Nephron (organoid): ENCODE measurements at regions not wholly inside any gene's neighbourhood (a gene's known extent, or its start where the extent isn't known, plus 50 kb on each side); places are given as distances from the start of the nearest gene placed in this dataset.

Source experiments
- H3K27ac Mint-ChIP-seq, 3 experiments: 2 replicates each; pipeline ENCODE4 v1.8.0; 2020; ENCODE audit warnings: mixed read lengths in 3 of 3, mild to moderate bottlenecking in 2 of 3, moderate library complexity in 1 of 3
- H3K27me3 Mint-ChIP-seq: 2 replicates; pipeline ENCODE4 v1.8.0; 2021; ENCODE audit warnings: low read depth, mild to moderate bottlenecking, moderate library complexity, mixed read lengths
- H3K36me3 Mint-ChIP-seq: 2 replicates; pipeline ENCODE4 v1.8.0; 2020; ENCODE audit warnings: low read depth, mixed read lengths
- H3K4me1 Mint-ChIP-seq: 2 replicates; pipeline ENCODE4 v1.8.0; 2020; ENCODE audit warnings: mixed read lengths
- H3K4me3 Mint-ChIP-seq, 3 experiments: 2 replicates each; pipeline ENCODE4 v1.8.0; 2020; ENCODE audit warnings: mild to moderate bottlenecking in 3 of 3, mixed read lengths in 3 of 3, moderate library complexity in 2 of 3
- H3K9me3 Mint-ChIP-seq: 2 replicates; pipeline ENCODE4 v1.8.0; 2020; ENCODE audit warnings: mixed read lengths
- CTCF ChIP-seq, 3 experiments: fragments of 200-600 bp; sonication (generic); IDR thresholded peaks; one replicate each; pipeline ENCODE4 v1.5.0; 2021; ENCODE audit warnings: antibody characterized with exemption in 3 of 3; ENCODE audit not compliant: unreplicated experiment in 3 of 3

DNA sequence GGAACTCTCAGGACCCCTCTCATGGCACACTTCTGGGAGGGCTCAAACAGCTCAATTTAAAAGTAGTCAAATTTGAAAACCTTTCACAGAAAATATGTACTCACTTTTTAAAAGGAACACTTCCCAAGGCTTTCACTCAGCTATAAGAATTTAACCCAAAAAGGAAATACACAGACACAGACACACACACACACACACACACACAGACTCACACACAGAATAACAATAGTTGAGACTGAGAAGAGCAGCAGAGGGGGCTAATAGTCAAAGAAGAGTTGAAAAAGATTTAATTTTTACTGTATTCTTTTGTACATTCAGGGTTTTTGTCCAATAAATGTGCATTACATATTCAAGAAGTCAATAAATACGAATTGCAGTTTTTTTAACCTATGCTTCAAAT is 211.4 kb downstream of the HACE1 start:
- no peaks in the 10 kb centered on the region for H3K36me3 Mint-ChIP-seq
- no peaks in the 10 kb centered on the region for H3K4me1 Mint-ChIP-seq
- no peak for TF ChIP-seq CTCF (IDR thresholded peaks at IDR 0.05; ENCODE audit: unreplicated experiment in 3 of 3)
- peaks cover 7% of the 10 kb centered on the region for H3K27me3 Mint-ChIP-seq
- H3K4me3 Mint-ChIP-seq: no peak overlapping the region
- H3K27ac Mint-ChIP-seq: no peak overlapping the region
- H3K9me3 Mint-ChIP-seq: no peaks in the 10 kb centered on the region

DNA sequence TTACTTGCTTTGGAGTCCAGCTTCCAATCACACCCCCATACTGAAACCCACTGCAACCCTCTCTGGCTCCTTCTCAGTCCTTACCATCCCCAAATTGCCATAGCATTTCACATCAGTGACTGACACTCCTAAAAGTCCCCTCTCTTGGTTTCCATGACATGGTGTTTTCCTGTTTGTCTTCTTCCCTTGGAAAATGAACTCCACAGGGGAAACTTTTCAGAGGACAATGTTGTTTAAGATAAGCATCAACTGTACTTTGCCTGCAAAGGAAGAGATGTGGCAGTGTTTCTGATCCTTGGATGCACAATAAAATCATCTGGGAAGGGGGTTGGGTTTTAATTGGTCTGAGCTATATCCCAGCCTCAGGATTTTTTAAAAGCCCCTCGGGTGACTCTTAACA is 214.9 kb downstream of the HACE1 start:
- Mint-ChIP-seq H3K36me3 (no peaks in the 10 kb centered on the region), H3K9me3 (no peaks in the 10 kb centered on the region), H3K4me1 (no peaks in the 10 kb centered on the region), H3K27me3 (peaks cover 4% of the 10 kb centered on the region), H3K4me3 (no peak overlapping the region), H3K27ac (no peak overlapping the region)
- TF ChIP-seq CTCF (IDR thresholded peaks at IDR 0.05; ENCODE audit: unreplicated experiment in 3 of 3): no peak

DNA sequence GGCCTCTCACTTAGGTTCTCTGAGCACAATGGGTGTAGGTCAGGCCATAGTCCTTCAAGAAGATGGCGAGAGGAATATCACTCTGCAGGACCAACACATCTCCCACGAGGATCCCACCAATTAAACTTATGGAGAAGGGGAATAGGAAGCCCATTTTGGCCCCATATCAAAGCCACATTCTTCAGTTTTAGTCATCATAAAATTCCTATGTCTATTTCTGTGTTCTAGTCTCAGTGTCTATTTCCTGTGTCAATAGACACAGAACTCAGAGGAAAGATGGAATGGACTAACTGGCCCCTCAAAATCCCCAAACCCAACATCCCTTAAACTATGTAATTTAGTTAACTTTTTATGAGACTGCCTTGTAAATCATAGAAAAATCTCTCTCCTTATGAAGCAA is 216.8 kb downstream of the HACE1 start:
- no peak for TF ChIP-seq CTCF (IDR thresholded peaks at IDR 0.05; ENCODE audit: unreplicated experiment in 3 of 3)
- Mint-ChIP-seq H3K27ac (no peak overlapping the region), H3K36me3 (no peaks in the 10 kb centered on the region), H3K4me3 (no peak overlapping the region), H3K9me3 (no peaks in the 10 kb centered on the region), H3K27me3 (peaks cover 4% of the 10 kb centered on the region), H3K4me1 (no peaks in the 10 kb centered on the region)

DNA sequence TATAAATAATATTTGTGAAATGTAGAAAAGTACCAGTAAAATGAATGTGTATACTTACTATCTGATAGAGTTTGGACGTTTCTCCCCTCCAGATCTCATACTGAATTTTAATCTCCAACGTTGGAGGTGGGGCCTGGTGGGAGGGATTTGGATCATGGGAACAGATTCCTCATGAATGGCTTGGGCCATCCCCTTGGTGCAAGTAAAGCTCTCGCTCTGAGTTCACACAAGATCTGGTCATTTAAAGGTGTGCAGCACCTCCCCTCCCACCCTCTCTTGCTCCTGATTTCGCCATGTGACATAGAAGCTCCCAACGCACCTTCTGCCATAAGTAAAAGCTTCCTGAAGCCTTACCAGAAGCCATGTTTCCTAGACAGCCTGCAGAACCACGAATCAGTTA is 219.0 kb downstream of the HACE1 start:
- H3K27me3 Mint-ChIP-seq: peaks cover 4% of the 10 kb centered on the region
- no peak overlapping the region for H3K27ac Mint-ChIP-seq
- no peak overlapping the region for H3K4me3 Mint-ChIP-seq
- H3K9me3 Mint-ChIP-seq: no peaks in the 10 kb centered on the region
- no peak for TF ChIP-seq CTCF (IDR thresholded peaks at IDR 0.05; ENCODE audit: unreplicated experiment in 3 of 3)
- H3K4me1 Mint-ChIP-seq: no peaks in the 10 kb centered on the region
- H3K36me3 Mint-ChIP-seq: no peaks in the 10 kb centered on the region

GRCh38 chr6:104640150-104640700 is 219.5 kb downstream of the HACE1 start:
- H3K36me3 Mint-ChIP-seq: no peaks in the 10 kb centered on the region
- no peaks in the 10 kb centered on the region for H3K9me3 Mint-ChIP-seq
- no peak for TF ChIP-seq CTCF (IDR thresholded peaks at IDR 0.05; ENCODE audit: unreplicated experiment in 3 of 3)
- H3K4me3 Mint-ChIP-seq: no peak overlapping the region
- peaks cover 4% of the 10 kb centered on the region for H3K27me3 Mint-ChIP-seq
- H3K4me1 Mint-ChIP-seq: no peaks in the 10 kb centered on the region
- no peak overlapping the region for H3K27ac Mint-ChIP-seq

DNA sequence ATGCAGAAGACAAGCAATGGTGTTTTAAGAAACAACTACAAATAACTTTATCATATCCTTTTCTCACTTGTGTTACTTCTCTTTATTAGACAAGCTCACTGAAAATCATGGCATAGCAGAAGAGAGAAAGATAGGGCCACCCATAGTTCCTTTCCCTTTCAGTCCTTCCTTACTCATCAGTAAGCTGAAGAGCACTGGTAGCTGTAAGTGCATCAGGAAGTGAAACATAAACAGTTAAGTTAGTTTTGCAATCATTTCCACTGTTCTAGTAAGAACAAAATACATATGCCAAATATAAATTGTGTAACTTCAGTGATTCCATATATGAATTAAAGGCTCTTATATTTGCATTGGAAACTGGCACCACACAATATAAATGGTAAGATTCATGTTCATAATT is 220.1 kb downstream of the HACE1 start:
- no peak for TF ChIP-seq CTCF (IDR thresholded peaks at IDR 0.05; ENCODE audit: unreplicated experiment in 3 of 3)
- Mint-ChIP-seq H3K27ac (no peak overlapping the region), H3K9me3 (peaks cover 2% of the 10 kb centered on the region), H3K4me3 (no peak overlapping the region), H3K4me1 (no peaks in the 10 kb centered on the region), H3K27me3 (peaks cover 2% of the 10 kb centered on the region), H3K36me3 (no peaks in the 10 kb centered on the region)
